Heart left ventricle (tissue), 16 donors: ENCODE measurements at regions not wholly inside any gene's neighbourhood (a gene's known extent, or its start where the extent isn't known, plus 50 kb on each side); places are given as distances from the start of the nearest gene placed in this dataset.
A peak's percentile ranks its signal among the peaks of the same experiment; 100 is the strongest.

Experiments used
- ATAC-seq, 4 donors: fragments of 200-7000 bp; cut with Tn5 transposase; one replicate each; pipeline ENCODE4 v1.9.1; 2020 to 2022; ENCODE audit warnings: moderate library complexity in 4 of 4, mild to moderate bottlenecking in 3 of 4, moderate number of reproducible peaks in 1 of 4
- DNase-seq, 5 donors: peaks; one replicate each; pipeline ENCODE4 v3.0.0-alpha.2; 2020
- H3K27ac ChIP-seq, 12 donors: fragments of 200-600 bp; sonication (generic) in 4 of 12; one replicate each; pipeline versions ENCODE4 v1.5.0 to v1.8.0; 2016 to 2022; ENCODE audit warnings: mild to moderate bottlenecking in 2 of 12
- H3K27me3 ChIP-seq, 9 donors: fragments of 200-600 bp; sonication (generic) in 2 of 9; one replicate each; pipeline versions ENCODE4 v1.5.1 to v1.8.0; 2016 to 2022; ENCODE audit warnings: mild to moderate bottlenecking in 3 of 9
- H3K36me3 ChIP-seq, 9 donors: fragments of 200-600 bp; sonication (generic) in 2 of 9; one replicate each; pipeline versions ENCODE4 v1.5.0 to v1.8.0; 2018 to 2022; ENCODE audit warnings: mild to moderate bottlenecking in 2 of 9
- H3K4me1 ChIP-seq, 12 donors: fragments of 200-600 bp; sonication (generic) in 4 of 12; one replicate each; pipeline versions ENCODE4 v1.5.0 to v1.8.0; 2016 to 2022; ENCODE audit warnings: mild to moderate bottlenecking in 3 of 12
- H3K4me3 ChIP-seq, 12 donors: fragments of 200-600 bp; sonication (generic) in 4 of 12; one replicate each; pipeline versions ENCODE4 v1.5.0 to v1.8.0; 2017 to 2022; ENCODE audit warnings: mild to moderate bottlenecking in 9 of 12, moderate library complexity in 4 of 12
- H3K9me3 ChIP-seq, 12 donors: fragments of 200-600 bp; sonication (generic) in 4 of 12; one replicate each; pipeline versions ENCODE4 v1.5.0 to v1.8.0; 2016 to 2022; ENCODE audit warnings: mild to moderate bottlenecking in 1 of 12
- CTCF ChIP-seq, 12 donors: fragments of 200-600 bp; sonication (generic) in 4 of 12; IDR thresholded peaks; one replicate each; pipeline versions ENCODE4 v1.5.0 to v1.8.0; 2018 to 2022; ENCODE audit warnings: antibody characterized with exemption in 12 of 12, mild to moderate bottlenecking in 5 of 12
- POLR2A ChIP-seq, 2 donors: fragments of 450-650 bp; IDR thresholded peaks; one replicate each; pipeline ENCODE4 v1.6.1; 2017; ENCODE audit warnings: antibody characterized with exemption in 2 of 2, mild to moderate bottlenecking in 2 of 2, moderate library complexity in 2 of 2
- WGBS, 4 donors: extraction: QIAGEN DNeasy Blood & Tissue Kit in 2 of 4; methylation state at CpG; one replicate each; pipeline versions ENCODE4 v1.1.5 to v1.1.7; 2013 to 2018; 5-methylcytosine and 5-hydroxymethylcytosine counted together
- intact Hi-C, 10 donors: fragments of 100-400 bp; cut with DNase I; formaldehyde crosslinking; loops; one replicate each; pipeline versions ENCODE4 v1.11.1 to v1.14.2; 2022
- donor health status: ischemic (EF 13 %, LVEDD 7.1; RV severe dilation, severe dysfunction).
- donor health status: healthy with polysubstance abuse.
- donor health status: DM: no; HTN: yes; CAD: no.
- donor health status: DM: no; HTN: no; CAD: no.
- donor health status: ischemic (EF 25% LVEDD 6.9; RV normal size, moderate dysfunction).
- donor health status: ischemic (EF 25% LVEDD 5.7; RV mildly dilated, moderate dysfunction).
- donor health status: healthy.
- donor health status: DM: yes; HTN: yes; CAD: no.
- donor health status: ischemic (EF 35%, LVEDD 5.7; RV mildly dilated, moderate dysfunction).
- donor health status: nonischemic (EF 11% LVEDD 7.7; RV severe dilation, severe dysfunction).
- donor health status: DM: yes; HTN: yes; CAD: no.
- donor health status: PGD.
- donor health status: ischemic (EF 29% LVEDD 5.4; RV normal size, mild dysfunction).
- donor health status: nonischemic (EF 23%, LVEDD 6.1; RV moderate dilation, normal function).

DNA sequence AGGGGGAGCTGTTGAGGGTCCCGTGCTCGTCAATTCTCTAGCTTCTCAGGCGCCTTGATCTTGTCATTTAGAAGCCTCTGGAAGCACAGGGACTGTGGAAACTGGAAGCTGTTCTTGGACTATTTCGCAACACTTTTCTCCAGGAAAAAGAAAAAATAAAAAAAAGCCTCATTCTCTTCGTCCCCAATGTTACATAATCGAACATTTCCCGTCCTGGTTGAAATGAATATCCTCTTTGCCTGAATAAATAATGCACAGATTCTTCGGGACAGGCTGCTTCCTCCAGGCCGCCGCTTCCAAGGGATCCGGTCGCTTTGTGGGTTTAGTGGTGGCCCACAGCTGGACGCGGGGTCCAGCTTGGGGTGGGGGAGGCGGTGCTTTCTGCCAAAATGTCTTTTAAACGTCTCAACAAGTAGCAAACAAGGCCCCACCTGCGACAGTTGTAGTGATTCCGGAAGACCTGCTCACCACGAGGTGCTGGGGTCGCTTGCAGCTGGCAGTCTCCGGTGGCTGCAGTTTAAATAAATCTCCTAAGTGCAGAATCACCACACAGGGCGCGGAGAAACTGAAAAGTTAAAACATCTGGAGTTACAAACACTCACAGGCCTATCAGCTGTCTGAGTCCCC is 125.9 kb upstream of the ESR1 start:
- no peaks in the 10 kb centered on the region for H3K9me3 ChIP-seq
- no peaks in the 10 kb centered on the region for H3K36me3 ChIP-seq
- H3K27ac ChIP-seq, result peak overlapping the region in 11 of 12 donors; percentile 28 to 89 (median 64)
- H3K27me3 ChIP-seq, result peaks cover 0 to 3% (median 0%) of the 10 kb centered on the region in 9 donors
- TF ChIP-seq CTCF (IDR thresholded peaks at IDR 0.05) (no peak), POLR2A (IDR thresholded peaks at IDR 0.05) (no peak)
- ATAC-seq (peak in 3 of 4 donors; percentile 28 to 57 (median 53)), DNase-seq (peak in 3 of 5 donors; percentile 14 to 27 (median 25))
- H3K4me3 ChIP-seq, result peak overlapping the region in 6 of 12 donors; percentile 5 to 43 (median 30)
- 42 to 48% (median 45%) methylated on average over 22 to 23 of the region's 23 CpGs for WGBS, 4 donors
- intact Hi-C loops, result loop anchor here in 4 of 10 donors (10.0 kb wide), 2 partner anchors 443 to 583 kb away; no protein-coding TSS in a partner anchor
- H3K4me1 ChIP-seq, result peaks cover 0 to 17% (median 0%) of the 10 kb centered on the region in 12 donors

DNA sequence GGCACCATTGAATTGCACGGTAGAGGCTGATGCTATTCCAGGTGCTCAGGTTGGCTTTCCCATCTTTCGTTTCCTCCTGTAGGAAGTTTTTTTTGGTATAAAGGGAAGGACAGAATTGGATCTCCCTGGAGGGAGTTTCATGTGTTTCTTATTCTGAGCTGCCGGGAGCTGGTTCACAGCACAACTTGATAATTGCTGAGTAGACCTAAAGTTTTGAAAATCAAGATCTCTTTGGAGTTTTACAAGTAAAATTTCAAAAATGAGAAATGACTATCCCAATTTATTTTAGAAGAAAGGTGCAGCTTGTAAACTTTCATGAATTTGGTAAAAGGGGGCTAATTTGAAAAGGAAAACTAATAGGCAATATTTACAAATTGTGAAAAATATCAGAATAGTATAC is 125.2 kb upstream of the ESR1 start:
- no peaks in the 10 kb centered on the region for H3K36me3 ChIP-seq
- peaks cover 0 to 3% (median 0%) of the 10 kb centered on the region in 9 donors for H3K27me3 ChIP-seq
- WGBS, 4 donors, result 38 to 67% (median 45%) methylated on average over 3 of the region's 3 CpGs
- peaks cover 0 to 17% (median 0%) of the 10 kb centered on the region in 12 donors for H3K4me1 ChIP-seq
- DNase-seq (no peak), ATAC-seq (no peak)
- no peaks in the 10 kb centered on the region for H3K9me3 ChIP-seq
- H3K4me3 ChIP-seq, result no peak overlapping the region
- TF ChIP-seq POLR2A (IDR thresholded peaks at IDR 0.05) (no peak), CTCF (IDR thresholded peaks at IDR 0.05) (no peak)
- intact Hi-C loops, result loop anchor here in 4 of 10 donors (10.0 kb wide), 2 partner anchors 443 to 583 kb away; no protein-coding TSS in a partner anchor
- H3K27ac ChIP-seq, result peak overlapping the region in 6 of 12 donors; percentile 46 to 89 (median 76)

GRCh38 chr6:151682922-151683321 is 124.6 kb upstream of the ESR1 start:
- no peaks in the 10 kb centered on the region for H3K9me3 ChIP-seq
- peaks cover 0 to 17% (median 0%) of the 10 kb centered on the region in 12 donors for H3K4me1 ChIP-seq
- intact Hi-C loops, result loop anchor here in 4 of 10 donors (10.0 kb wide), 2 partner anchors 442 to 582 kb away; no protein-coding TSS in a partner anchor
- no peaks in the 10 kb centered on the region for H3K36me3 ChIP-seq
- TF ChIP-seq POLR2A (IDR thresholded peaks at IDR 0.05) (no peak), CTCF (IDR thresholded peaks at IDR 0.05) (no peak)
- ATAC-seq, result no peak
- 26 to 46% (median 40%) methylated on average over 3 of the region's 3 CpGs for WGBS, 4 donors
- H3K27ac ChIP-seq, result no peak overlapping the region
- H3K27me3 ChIP-seq, result peaks cover 0 to 3% (median 0%) of the 10 kb centered on the region in 9 donors
- DNase-seq, result no peak
- no peak overlapping the region for H3K4me3 ChIP-seq

DNA sequence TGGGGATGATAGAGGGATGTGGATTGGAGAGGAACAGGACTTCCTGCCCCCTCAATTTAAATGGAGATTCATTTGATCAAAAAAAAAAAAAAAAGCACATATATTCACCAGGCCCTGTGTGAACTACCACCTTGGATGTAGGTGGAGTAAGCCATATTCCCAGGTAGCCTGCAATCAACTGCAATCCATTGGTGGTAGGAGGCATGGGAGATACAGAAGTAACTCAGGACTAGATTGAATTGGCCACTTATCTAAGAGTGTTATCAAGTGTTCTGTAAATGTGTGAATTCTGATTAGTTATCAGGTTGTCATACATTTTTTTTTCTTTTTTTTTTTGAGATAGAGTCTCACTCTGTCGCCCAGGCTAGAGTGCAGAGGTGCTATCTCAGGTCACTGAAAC is 124.1 kb upstream of the ESR1 start:
- no peak overlapping the region for H3K27ac ChIP-seq
- intact Hi-C loops, result loop anchor here in 4 of 10 donors (10.0 kb wide), 2 partner anchors 441 to 581 kb away; no protein-coding TSS in a partner anchor
- H3K36me3 ChIP-seq, result no peaks in the 10 kb centered on the region
- no peaks in the 10 kb centered on the region for H3K9me3 ChIP-seq
- peaks cover 0 to 17% (median 0%) of the 10 kb centered on the region in 12 donors for H3K4me1 ChIP-seq
- TF ChIP-seq POLR2A (IDR thresholded peaks at IDR 0.05) (no peak), CTCF (IDR thresholded peaks at IDR 0.05) (no peak)
- peaks cover 0 to 3% (median 0%) of the 10 kb centered on the region in 9 donors for H3K27me3 ChIP-seq
- ATAC-seq, result no peak
- DNase-seq, result no peak
- no peak overlapping the region for H3K4me3 ChIP-seq
- 21 to 65% (median 50%) methylated on average over 1 of the region's 1 CpG for WGBS, 4 donors
